Hematopoietic multipotent progenitor cell treated with erythropoietin and hydrocortisone succinate and interleukin-3 and kit ligand, for 15 days (in vitro differentiated cells): ENCODE measurements at regions not wholly inside any gene's neighbourhood (a gene's known extent, or its start where the extent isn't known, plus 50 kb on each side); places are given as distances from the start of the nearest gene placed in this dataset.

Experiments used
- DNase-seq: peaks from one replicate; pipeline ENCODE4 v3.0.0-alpha.2; 2015; ENCODE audit warnings: low spot score

GRCh38 chr22:47793304-47794101 is 1031.1 kb downstream of the TBC1D22A start:
- no peak for DNase-seq

- no peak for DNase-seq
Observed at GRCh38 chr22:47789171-47789570, 1026.7 kb downstream of the TBC1D22A start.

- no peak for DNase-seq
Observed at GRCh38 chr22:47788461-47788860, 1026.0 kb downstream of the TBC1D22A start.

GRCh38 chr22:47787501-47788227 is 1025.2 kb downstream of the TBC1D22A start:
- no peak for DNase-seq

- no peak for DNase-seq
Observed at GRCh38 chr22:47786650-47787290, 1024.3 kb downstream of the TBC1D22A start.

GRCh38 chr22:47784991-47785390 is 1022.5 kb downstream of the TBC1D22A start:
- no peak for DNase-seq

GRCh38 chr22:47784367-47784983 is 1022.0 kb downstream of the TBC1D22A start:
- no peak for DNase-seq

- no peak for DNase-seq
Observed at GRCh38 chr22:47783433-47784366, 1021.2 kb downstream of the TBC1D22A start.

GRCh38 chr22:47782328-47783075 is 1020.1 kb downstream of the TBC1D22A start:
- DNase-seq = no peak

GRCh38 chr22:47781427-47782111 is 1019.1 kb downstream of the TBC1D22A start:
- DNase-seq = no peak

- DNase-seq = no peak
Observed at GRCh38 chr22:47781024-47781423, 1018.6 kb downstream of the TBC1D22A start.

GRCh38 chr22:47780281-47780875 is 1017.9 kb downstream of the TBC1D22A start:
- no peak for DNase-seq

GRCh38 chr22:47779474-47779873 is 1017.0 kb downstream of the TBC1D22A start:
- DNase-seq = no peak

- DNase-seq = no peak
Observed at GRCh38 chr22:47778160-47778658, 1015.8 kb downstream of the TBC1D22A start.

GRCh38 chr22:47777426-47777825 is 1015.0 kb downstream of the TBC1D22A start:
- DNase-seq = no peak

- no peak for DNase-seq
Observed at GRCh38 chr22:47776329-47776728, 1013.9 kb downstream of the TBC1D22A start.

- DNase-seq = no peak
Observed at GRCh38 chr22:47775686-47776085, 1013.2 kb downstream of the TBC1D22A start.

- DNase-seq = no peak
Observed at GRCh38 chr22:47775191-47775590, 1012.7 kb downstream of the TBC1D22A start.

- DNase-seq = no peak
Observed at GRCh38 chr22:47773635-47774034, 1011.2 kb downstream of the TBC1D22A start.
